ENCODE measurements at regions not wholly inside any gene's neighbourhood (a gene's known extent, or its start where the extent isn't known, plus 50 kb on each side); places are given as distances from the start of the nearest gene placed in this dataset.
"Not testable (repeated sequence)": the region's sequence is repeated elsewhere in the genome, so short reads cannot be mapped to it uniquely, and the experiment has no call there.

GRCh38 chr7:15094989-15095388, 192.4 kb upstream of the DGKB start:
- DNase-seq (no peak), ATAC-seq (no peak)
- no peak overlapping the region for H3K27ac Mint-ChIP-seq
- POLR2A ChIA-PET: no interaction called here
- no peak overlapping the region for H3K4me3 Mint-ChIP-seq
- CTCF ChIA-PET: no interaction called here
- peaks cover 3% of the 10 kb centered on the region for H3K9me3 Mint-ChIP-seq (ENCODE audit: insufficient read depth)
- no peaks in the 10 kb centered on the region for H3K4me1 Mint-ChIP-seq (ENCODE audit: low read depth)
- H3K36me3 Mint-ChIP-seq (ENCODE audit: low read depth): no peaks in the 10 kb centered on the region
- H3K27me3 Mint-ChIP-seq (ENCODE audit: low read depth): no peaks in the 10 kb centered on the region

GRCh38 chr7:15087771-15088170, 185.2 kb upstream of the DGKB start:
- H3K4me3 Mint-ChIP-seq: no peak overlapping the region
- no peak overlapping the region for H3K27ac Mint-ChIP-seq
- H3K4me1 Mint-ChIP-seq (ENCODE audit: low read depth): no peaks in the 10 kb centered on the region
- DNase-seq: no peak
- no peak for ATAC-seq
- no peaks in the 10 kb centered on the region for H3K36me3 Mint-ChIP-seq (ENCODE audit: low read depth)
- no peaks in the 10 kb centered on the region for H3K9me3 Mint-ChIP-seq (ENCODE audit: insufficient read depth)
- no peaks in the 10 kb centered on the region for H3K27me3 Mint-ChIP-seq (ENCODE audit: low read depth)
- ChIA-PET CTCF (no interaction called here), POLR2A (no interaction called here)

- H3K4me3 Mint-ChIP-seq: no peak overlapping the region
Measured at GRCh38 chr7:15086862-15087261, 184.3 kb upstream of the DGKB start.

GRCh38 chr7:15086131-15086611, 183.6 kb upstream of the DGKB start:
- no peak for ATAC-seq
- ChIA-PET CTCF (no interaction called here), POLR2A (no interaction called here)
- Mint-ChIP-seq H3K4me1 (ENCODE audit: low read depth) (no peaks in the 10 kb centered on the region), H3K4me3 (no peak overlapping the region), H3K9me3 (ENCODE audit: insufficient read depth) (no peaks in the 10 kb centered on the region), H3K36me3 (ENCODE audit: low read depth) (no peaks in the 10 kb centered on the region), H3K27me3 (ENCODE audit: low read depth) (no peaks in the 10 kb centered on the region), H3K27ac (no peak overlapping the region)
- DNase-seq: no peak

More at GRCh38 chr7:15086862-15087261, 184.3 kb upstream of the DGKB start:
- no peaks in the 10 kb centered on the region for H3K9me3 Mint-ChIP-seq (ENCODE audit: insufficient read depth)
- no peaks in the 10 kb centered on the region for H3K4me1 Mint-ChIP-seq (ENCODE audit: low read depth)
- ChIA-PET CTCF (no interaction called here), POLR2A (no interaction called here)
- ATAC-seq: no peak
- no peak overlapping the region for H3K27ac Mint-ChIP-seq
- H3K36me3 Mint-ChIP-seq (ENCODE audit: low read depth): no peaks in the 10 kb centered on the region
- DNase-seq: no peak
- H3K27me3 Mint-ChIP-seq (ENCODE audit: low read depth): no peaks in the 10 kb centered on the region

GRCh38 chr7:15085366-15085765, 182.8 kb upstream of the DGKB start:
- no peaks in the 10 kb centered on the region for H3K36me3 Mint-ChIP-seq (ENCODE audit: low read depth)
- CTCF ChIA-PET: no interaction called here

GRCh38 chr7:15084368-15084767, 181.8 kb upstream of the DGKB start:
- ATAC-seq (no peak), DNase-seq (no peak)
- ChIA-PET CTCF (no interaction called here), POLR2A (no interaction called here)
- Mint-ChIP-seq H3K27ac (no peak overlapping the region), H3K27me3 (ENCODE audit: low read depth) (no peaks in the 10 kb centered on the region), H3K4me3 (no peak overlapping the region), H3K9me3 (ENCODE audit: insufficient read depth) (no peaks in the 10 kb centered on the region), H3K36me3 (ENCODE audit: low read depth) (no peaks in the 10 kb centered on the region), H3K4me1 (ENCODE audit: low read depth) (no peaks in the 10 kb centered on the region)

More at GRCh38 chr7:15085366-15085765, 182.8 kb upstream of the DGKB start:
- Mint-ChIP-seq H3K27ac (no peak overlapping the region), H3K4me3 (no peak overlapping the region), H3K4me1 (ENCODE audit: low read depth) (no peaks in the 10 kb centered on the region), H3K9me3 (ENCODE audit: insufficient read depth) (no peaks in the 10 kb centered on the region), H3K27me3 (ENCODE audit: low read depth) (no peaks in the 10 kb centered on the region)
- POLR2A ChIA-PET: no interaction called here
- DNase-seq (no peak), ATAC-seq (no peak)

- Mint-ChIP-seq H3K4me1 (ENCODE audit: low read depth) (no peaks in the 10 kb centered on the region), H3K27ac (no peak overlapping the region), H3K36me3 (ENCODE audit: low read depth) (no peaks in the 10 kb centered on the region), H3K27me3 (ENCODE audit: low read depth) (no peaks in the 10 kb centered on the region), H3K4me3 (no peak overlapping the region), H3K9me3 (ENCODE audit: insufficient read depth) (peaks cover 6% of the 10 kb centered on the region)
- POLR2A ChIA-PET: no interaction called here
- DNase-seq: no peak
- no peak for ATAC-seq
- CTCF ChIA-PET: no interaction called here
Measured at GRCh38 chr7:15081891-15082290, 179.3 kb upstream of the DGKB start.

GRCh38 chr7:15073301-15073700, 170.8 kb upstream of the DGKB start:
- Mint-ChIP-seq H3K27ac (no peak overlapping the region), H3K27me3 (ENCODE audit: low read depth) (no peaks in the 10 kb centered on the region), H3K9me3 (ENCODE audit: insufficient read depth) (peaks cover 6% of the 10 kb centered on the region), H3K4me3 (no peak overlapping the region), H3K4me1 (ENCODE audit: low read depth) (no peaks in the 10 kb centered on the region), H3K36me3 (ENCODE audit: low read depth) (no peaks in the 10 kb centered on the region)
- ATAC-seq (no peak), DNase-seq (no peak)
- CTCF ChIA-PET: no interaction called here
- POLR2A ChIA-PET: no interaction called here

- ATAC-seq: no peak
- Mint-ChIP-seq H3K36me3 (ENCODE audit: low read depth) (no peaks in the 10 kb centered on the region), H3K27ac (no peak overlapping the region), H3K4me3 (no peak overlapping the region), H3K27me3 (ENCODE audit: low read depth) (no peaks in the 10 kb centered on the region), H3K4me1 (ENCODE audit: low read depth) (no peaks in the 10 kb centered on the region), H3K9me3 (ENCODE audit: insufficient read depth) (no peaks in the 10 kb centered on the region)
- DNase-seq: no peak
- CTCF ChIA-PET: no interaction called here
- POLR2A ChIA-PET: no interaction called here
Measured at GRCh38 chr7:15068324-15068723, 165.8 kb upstream of the DGKB start.

GRCh38 chr7:15057272-15057671, 154.7 kb upstream of the DGKB start:
- peaks cover 4% of the 10 kb centered on the region for H3K9me3 Mint-ChIP-seq (ENCODE audit: insufficient read depth)
- ChIA-PET CTCF (no interaction called here), POLR2A (no interaction called here)
- no peaks in the 10 kb centered on the region for H3K36me3 Mint-ChIP-seq (ENCODE audit: low read depth)
- H3K27ac Mint-ChIP-seq: no peak overlapping the region
- no peak overlapping the region for H3K4me3 Mint-ChIP-seq
- H3K4me1 Mint-ChIP-seq (ENCODE audit: low read depth): no peaks in the 10 kb centered on the region
- no peak for DNase-seq
- no peak for ATAC-seq
- H3K27me3 Mint-ChIP-seq (ENCODE audit: low read depth): no peaks in the 10 kb centered on the region

GRCh38 chr7:15054304-15054703, 151.8 kb upstream of the DGKB start:
- POLR2A ChIA-PET; ATAC-seq; H3K27ac Mint-ChIP-seq; DNase-seq; H3K27me3 Mint-ChIP-seq (ENCODE audit: low read depth); H3K4me3 Mint-ChIP-seq; CTCF ChIA-PET; H3K36me3 Mint-ChIP-seq (ENCODE audit: low read depth); H3K4me1 Mint-ChIP-seq (ENCODE audit: low read depth): not testable (repeated sequence)
- peaks cover 12% of the 10 kb centered on the region for H3K9me3 Mint-ChIP-seq (ENCODE audit: insufficient read depth)

GRCh38 chr7:15049157-15049556, 146.6 kb upstream of the DGKB start:
- H3K9me3 Mint-ChIP-seq (ENCODE audit: insufficient read depth): peaks cover 8% of the 10 kb centered on the region
- CTCF ChIA-PET: no interaction called here
- no peak for DNase-seq

GRCh38 chr7:15046861-15047260, 144.3 kb upstream of the DGKB start:
- Mint-ChIP-seq H3K4me1 (ENCODE audit: low read depth) (no peaks in the 10 kb centered on the region), H3K4me3 (no peak overlapping the region), H3K27me3 (ENCODE audit: low read depth) (no peaks in the 10 kb centered on the region), H3K36me3 (ENCODE audit: low read depth) (no peaks in the 10 kb centered on the region), H3K27ac (no peak overlapping the region), H3K9me3 (ENCODE audit: insufficient read depth) (peaks cover 6% of the 10 kb centered on the region)
- ChIA-PET POLR2A (no interaction called here), CTCF (no interaction called here)
- no peak for ATAC-seq
- no peak for DNase-seq

More at GRCh38 chr7:15049157-15049556, 146.6 kb upstream of the DGKB start:
- Mint-ChIP-seq H3K4me3 (no peak overlapping the region), H3K4me1 (ENCODE audit: low read depth) (no peaks in the 10 kb centered on the region), H3K36me3 (ENCODE audit: low read depth) (no peaks in the 10 kb centered on the region), H3K27ac (no peak overlapping the region), H3K27me3 (ENCODE audit: low read depth) (no peaks in the 10 kb centered on the region)
- no peak for ATAC-seq
- POLR2A ChIA-PET: no interaction called here

Measured in activated CD8-positive, alpha-beta T cell treated with anti-CD3 and anti-CD28 coated beads, Interleukin-2, amount 10 ng/mL, durations not matched to agents 7 days and 5 days (primary cell).